HEK293T (cell line): ENCODE measurements at regions not wholly inside any gene's neighbourhood (a gene's known extent, or its start where the extent isn't known, plus 50 kb on each side); places are given as distances from the start of the nearest gene placed in this dataset.

Source experiments
- CTCF ChIA-PET: fragments of 350-600 bp; formaldehyde crosslinking; extraction: SDS; loops from one replicate; lab custom pipeline; 2021; ENCODE audit warnings: antibody characterized with exemption, inconsistent platforms; lab: Yijun Ruan, JAX
- POLR2A ChIA-PET: fragments of 350-600 bp; formaldehyde crosslinking; extraction: SDS; loops from one replicate; lab custom pipeline; 2020; ENCODE audit warnings: antibody characterized with exemption, inconsistent platforms; lab: Yijun Ruan, JAX
- DNase-seq: peaks from one replicate; pipeline ENCODE4 v3.0.0; 2012; ENCODE audit warnings: mixed read lengths; ENCODE audit errors: extremely low spot score
- ARNT ChIP-seq: fragments of 450-650 bp; IDR thresholded peaks from 2 replicates; pipeline ENCODE4 v1.6.1; 2017; ENCODE audit warnings: mild to moderate bottlenecking
- BHLHE40 ChIP-seq: fragments of 450-650 bp; IDR thresholded peaks from 2 replicates; pipeline ENCODE4 v1.6.1; 2016; ENCODE audit warnings: mild to moderate bottlenecking, moderate library complexity, borderline replicate concordance
- CTBP1 ChIP-seq: fragments of 450-650 bp; IDR thresholded peaks from 2 replicates; pipeline ENCODE4 v1.6.1; 2016; ENCODE audit warnings: borderline replicate concordance
- ELF4 ChIP-seq: fragments of 450-650 bp; IDR thresholded peaks from 2 replicates; pipeline ENCODE4 v1.6.1; 2017; ENCODE audit warnings: antibody characterized with exemption
- FOXA1 ChIP-seq: fragments of 450-650 bp; IDR thresholded peaks from 2 replicates; pipeline ENCODE4 v1.6.1; 2016; ENCODE audit warnings: mild to moderate bottlenecking
- FOXK2 ChIP-seq: fragments of 450-650 bp; IDR thresholded peaks from 2 replicates; pipeline ENCODE4 v1.6.1; 2016; ENCODE audit warnings: mild to moderate bottlenecking
- FOXM1 ChIP-seq: fragments of 450-650 bp; IDR thresholded peaks from 2 replicates; pipeline ENCODE4 v1.6.1; 2017; ENCODE audit warnings: mild to moderate bottlenecking, borderline replicate concordance
- HDGF ChIP-seq: fragments of 450-650 bp; IDR thresholded peaks from 2 replicates; pipeline ENCODE4 v1.6.1; 2017; ENCODE audit warnings: antibody characterized with exemption, borderline replicate concordance
- L3MBTL2 ChIP-seq: fragments of 450-650 bp; conservative IDR thresholded peaks from 2 replicates; pipeline ENCODE4 v1.6.1; 2016; ENCODE audit warnings: mild to moderate bottlenecking
- LEF1 ChIP-seq: fragments of 450-650 bp; IDR thresholded peaks from 2 replicates; pipeline ENCODE4 v1.6.1; 2017; ENCODE audit warnings: mild to moderate bottlenecking, borderline replicate concordance
- NFRKB ChIP-seq: fragments of 450-650 bp; IDR thresholded peaks from 2 replicates; pipeline ENCODE4 v1.6.1; 2016; ENCODE audit warnings: mild to moderate bottlenecking, moderate library complexity
- SP1 ChIP-seq: fragments of 450-650 bp; IDR thresholded peaks from 2 replicates; pipeline ENCODE4 v1.6.1; 2017
- SUZ12 ChIP-seq: fragments of 450-650 bp; IDR thresholded peaks from 2 replicates; pipeline ENCODE4 v1.6.1; 2016; ENCODE audit warnings: mild to moderate bottlenecking
- TARDBP ChIP-seq: fragments of 450-650 bp; IDR thresholded peaks from 2 replicates; pipeline ENCODE4 v1.6.1; 2016
- ZNF384 ChIP-seq: fragments of 450-650 bp; IDR thresholded peaks from 2 replicates; pipeline ENCODE4 v1.6.1; 2016
- TF ChIP-seq, protein P1 (sequence below): fragments of 450-650 bp; IDR thresholded peaks from 2 replicates; pipeline ENCODE4 v1.6.1; 2016

DNA sequence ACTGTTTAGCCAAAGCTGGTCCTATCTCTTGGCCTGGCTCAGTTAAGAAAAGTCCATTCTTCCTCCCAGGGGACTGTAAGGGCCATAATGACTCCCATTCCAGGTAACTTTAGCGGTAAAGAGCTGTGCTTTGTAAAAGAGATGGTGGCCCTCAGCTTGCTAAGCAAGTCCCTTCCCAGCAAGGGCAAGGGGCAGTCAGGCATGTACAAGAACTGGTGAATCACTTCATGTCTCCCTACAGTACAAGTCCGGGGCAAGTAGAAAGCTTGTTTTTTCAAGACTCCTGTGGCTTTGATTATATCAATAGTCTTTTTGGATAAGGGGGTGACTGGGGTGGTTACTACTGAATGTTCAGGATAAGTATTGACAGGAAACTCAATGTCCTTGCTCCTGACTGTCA is 88.9 kb downstream of the SLC25A15 start:
- TF ChIP-seq ZNF384 (no peak), FOXK2 (no peak), CTBP1 (no peak), ARNT (no peak), LEF1 (no peak), L3MBTL2 (no peak), ELF4 (no peak), SUZ12 (no peak), SP1 (no peak), FOXM1 (no peak), BHLHE40 (no peak), FOXA1 (no peak), TARDBP (no peak), HDGF (no peak), NFRKB (no peak)
- TF ChIP-seq, protein P1, sequence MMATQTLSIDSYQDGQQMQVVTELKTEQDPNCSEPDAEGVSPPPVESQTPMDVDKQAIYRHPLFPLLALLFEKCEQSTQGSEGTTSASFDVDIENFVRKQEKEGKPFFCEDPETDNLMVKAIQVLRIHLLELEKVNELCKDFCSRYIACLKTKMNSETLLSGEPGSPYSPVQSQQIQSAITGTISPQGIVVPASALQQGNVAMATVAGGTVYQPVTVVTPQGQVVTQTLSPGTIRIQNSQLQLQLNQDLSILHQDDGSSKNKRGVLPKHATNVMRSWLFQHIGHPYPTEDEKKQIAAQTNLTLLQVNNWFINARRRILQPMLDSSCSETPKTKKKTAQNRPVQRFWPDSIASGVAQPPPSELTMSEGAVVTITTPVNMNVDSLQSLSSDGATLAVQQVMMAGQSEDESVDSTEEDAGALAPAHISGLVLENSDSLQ = no peak
- CTCF ChIA-PET = no interaction called here
- POLR2A ChIA-PET = no interaction called here
- DNase-seq = no peak

DNA sequence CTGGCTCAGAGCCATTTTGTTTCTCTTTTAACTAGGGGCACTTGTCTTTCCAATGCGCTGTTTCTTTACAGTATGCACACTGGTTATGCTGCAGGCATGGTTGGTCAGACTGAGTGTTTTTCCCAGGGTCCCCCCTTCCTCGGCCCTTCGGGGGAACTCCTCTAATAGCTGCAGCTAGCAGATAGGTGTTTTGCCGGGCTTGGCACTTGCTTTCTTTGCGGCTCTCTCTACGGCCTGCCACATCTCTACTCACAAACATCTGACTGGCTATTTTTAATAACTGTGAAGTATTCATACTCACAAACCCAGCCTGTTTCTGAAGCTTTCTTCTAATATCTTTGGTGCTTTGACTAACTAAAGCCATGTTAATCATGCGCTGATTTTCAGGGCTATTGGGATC is 89.4 kb downstream of the SLC25A15 start:
- TF ChIP-seq TARDBP = no peak
- no peak for TF ChIP-seq FOXK2
- no peak for TF ChIP-seq SUZ12
- TF ChIP-seq L3MBTL2 = no peak
- TF ChIP-seq FOXM1 = no peak
- no peak for TF ChIP-seq HDGF
- TF ChIP-seq NFRKB = no peak
- no peak for TF ChIP-seq LEF1
- ChIA-PET CTCF (no interaction called here), POLR2A (no interaction called here)
- no peak for DNase-seq
